ENCODE measurements at regions not wholly inside any gene's neighbourhood (a gene's known extent, or its start where the extent isn't known, plus 50 kb on each side); places are given as distances from the start of the nearest gene placed in this dataset.

DNA sequence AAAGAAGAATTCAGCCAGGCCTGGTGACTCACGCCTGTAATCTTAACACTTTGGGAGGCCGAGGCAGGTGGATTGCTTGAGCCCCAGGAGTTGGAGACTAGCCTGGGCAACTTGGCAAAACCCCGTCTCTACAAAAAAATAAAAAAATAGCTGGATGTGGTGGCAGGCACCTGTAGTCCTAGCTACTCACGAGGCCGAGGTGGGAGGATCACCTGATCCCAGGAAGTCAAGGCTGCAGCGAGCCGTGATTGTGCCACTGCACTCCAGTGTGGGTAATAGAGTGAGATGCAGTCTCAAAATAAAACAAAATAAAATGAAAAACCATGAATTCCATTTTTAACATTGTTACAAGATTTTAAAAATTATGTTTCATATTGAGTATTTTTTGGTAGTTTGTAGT, 988.9 kb upstream of the ZNF722 start (continued):
- TF ChIP-seq, protein P1, sequence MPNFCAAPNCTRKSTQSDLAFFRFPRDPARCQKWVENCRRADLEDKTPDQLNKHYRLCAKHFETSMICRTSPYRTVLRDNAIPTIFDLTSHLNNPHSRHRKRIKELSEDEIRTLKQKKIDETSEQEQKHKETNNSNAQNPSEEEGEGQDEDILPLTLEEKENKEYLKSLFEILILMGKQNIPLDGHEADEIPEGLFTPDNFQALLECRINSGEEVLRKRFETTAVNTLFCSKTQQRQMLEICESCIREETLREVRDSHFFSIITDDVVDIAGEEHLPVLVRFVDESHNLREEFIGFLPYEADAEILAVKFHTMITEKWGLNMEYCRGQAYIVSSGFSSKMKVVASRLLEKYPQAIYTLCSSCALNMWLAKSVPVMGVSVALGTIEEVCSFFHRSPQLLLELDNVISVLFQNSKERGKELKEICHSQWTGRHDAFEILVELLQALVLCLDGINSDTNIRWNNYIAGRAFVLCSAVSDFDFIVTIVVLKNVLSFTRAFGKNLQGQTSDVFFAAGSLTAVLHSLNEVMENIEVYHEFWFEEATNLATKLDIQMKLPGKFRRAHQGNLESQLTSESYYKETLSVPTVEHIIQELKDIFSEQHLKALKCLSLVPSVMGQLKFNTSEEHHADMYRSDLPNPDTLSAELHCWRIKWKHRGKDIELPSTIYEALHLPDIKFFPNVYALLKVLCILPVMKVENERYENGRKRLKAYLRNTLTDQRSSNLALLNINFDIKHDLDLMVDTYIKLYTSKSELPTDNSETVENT (CRISPR knock-in tag; IDR thresholded peaks at IDR 0.05): no peak
- TF ChIP-seq HDAC8 (tag; IDR thresholded peaks at IDR 0.05) (no peak), BCL6 (CRISPR knock-in tag; IDR thresholded peaks at IDR 0.05) (no peak), EZH2 (IDR thresholded peaks at IDR 0.05; ENCODE audit: borderline replicate concordance, low read depth, low read length) (no peak), CCAR2 (IDR thresholded peaks at IDR 0.05; ENCODE audit: low read depth, low read length) (no peak), ZNF77 (CRISPR knock-in tag; IDR thresholded peaks at IDR 0.05) (no peak)

DNA sequence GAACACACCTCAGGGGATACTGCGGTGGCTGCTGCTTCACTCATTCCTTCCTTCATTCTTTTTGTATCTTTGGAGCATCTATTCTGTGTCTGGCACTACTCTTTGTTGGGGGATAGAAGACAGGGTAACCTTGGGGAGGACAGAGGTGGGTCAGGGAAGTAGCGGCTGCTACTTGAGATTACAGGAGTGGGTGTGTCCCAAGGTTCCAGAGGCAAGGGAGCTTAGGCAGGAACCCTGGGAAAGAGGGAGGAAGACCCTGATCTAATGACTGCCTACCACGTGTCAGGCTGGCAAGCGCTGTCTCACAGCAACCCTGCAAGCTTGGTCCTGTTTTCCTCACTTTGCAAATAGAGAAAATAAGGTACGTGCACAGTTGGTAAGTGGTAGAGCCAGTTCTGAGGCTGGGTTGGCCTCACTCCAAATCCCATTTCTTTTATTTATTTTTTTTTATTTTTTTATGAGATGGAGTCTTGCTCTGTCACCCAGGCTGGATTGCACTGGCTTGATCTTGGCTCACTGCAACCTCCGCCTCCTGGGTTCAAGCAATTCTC, 985.9 kb upstream of the ZNF722 start:
- H3K9me1 ChIP-seq (ENCODE audit: control insufficient read depth, insufficient read depth, low read length): no peaks in the 10 kb centered on the region
- H4K20me1 ChIP-seq (replicated peaks; ENCODE audit: control insufficient read depth, insufficient read depth, low read length): no peaks in the 10 kb centered on the region
- H3K4me1 ChIP-seq (replicated peaks in 1 of 2; ENCODE audit: control insufficient read depth in 2 of 2, insufficient read depth in 2 of 2, low read length in 2 of 2): no peaks in the 10 kb centered on the region
- no peak overlapping the region for H3K4me3 ChIP-seq
- no peaks in the 10 kb centered on the region for H3K27me3 ChIP-seq (ENCODE audit: control insufficient read depth in 2 of 2, insufficient read depth in 2 of 2, low read length in 2 of 2)
- no peaks in the 10 kb centered on the region for H3K79me2 ChIP-seq (ENCODE audit: control insufficient read depth, insufficient read depth, low read length)
- no peaks in the 10 kb centered on the region for H3K36me3 ChIP-seq (ENCODE audit: control insufficient read depth, insufficient read depth, low read length)
- in situ Hi-C loops (cut with MboI): no loop called here
- ATAC-seq (no peak; the same call in 2 of the 3 replicates), FAIRE-seq (no peak), DNase-seq (ENCODE audit: extremely low read depth in 1 of 4, low spot score in 3 of 4) (peak in 1 of 4 experiments; percentile 12)
- H3K9ac ChIP-seq (ENCODE audit: insufficient read depth in 1 of 2, low read depth in 2 of 2, low read length in 2 of 2): no peak overlapping the region
- no peak overlapping the region for H3K4me2 ChIP-seq (ENCODE audit: insufficient read depth, low read length)
- TF ChIP-seq CXXC5 (CRISPR knock-in tag; IDR thresholded peaks at IDR 0.05): no peak
- TF ChIP-seq KAT8 (IDR thresholded peaks at IDR 0.05; ENCODE audit: low read depth): no peak
- no peak for TF ChIP-seq OTX1 (CRISPR knock-in tag; IDR thresholded peaks at IDR 0.05)
- no peak for TF ChIP-seq RBBP5 (IDR thresholded peaks at IDR 0.05; ENCODE audit: borderline replicate concordance, insufficient read depth, low read length, poor library complexity, severe bottlenecking)
- no peak overlapping the region for H2AFZ ChIP-seq (ENCODE audit: low read depth, low read length)
- H3K9me3 ChIP-seq (replicated peaks; ENCODE audit: control insufficient read depth, insufficient read depth, low read depth, low read length): no peaks in the 10 kb centered on the region
- H3K27ac ChIP-seq (ENCODE audit: extremely low read depth, low read depth, low read length): no peak overlapping the region
- CTCF ChIA-PET (ENCODE audit: low intra/inter-chr PET ratio): no interaction called here
- 5% methylated on average over 6 of the region's 6 CpGs for WGBS (ENCODE audit: insufficient coverage, low coverage, missing lambda C conversion rate)
- intact Hi-C loops (cut with micrococcal nuclease): no loop called here
- BruUV-seq (replicated peaks): no TSS peak
- POLR2A ChIA-PET: no interaction called here
